Mucosa of gallbladder (tissue), 1 donor: ENCODE measurements at regions not wholly inside any gene's neighbourhood (a gene's known extent, or its start where the extent isn't known, plus 50 kb on each side); places are given as distances from the start of the nearest gene placed in this dataset.

Experiments used
- DNase-seq: peaks from one replicate; pipeline ENCODE4 v3.0.0-alpha.2; 2020; ENCODE audit warnings: low spot score
- donor health status: DM: no; HTN: no; CAD: no.

- no peak for DNase-seq
Observed at GRCh38 chr2:63780518-63781155, 61.1 kb upstream of the UGP2 start.

GRCh38 chr2:63784461-63784860 is 57.2 kb upstream of the UGP2 start:
- no peak for DNase-seq

- no peak for DNase-seq
Observed at GRCh38 chr2:63785096-63785495, 56.6 kb upstream of the UGP2 start.

- no peak for DNase-seq
Observed at GRCh38 chr2:63786471-63786870, 55.2 kb upstream of the UGP2 start.

GRCh38 chr2:63788071-63788470 is 53.6 kb upstream of the UGP2 start:
- no peak for DNase-seq

- no peak for DNase-seq
Observed at GRCh38 chr2:63789338-63790020, 52.2 kb upstream of the UGP2 start.

GRCh38 chr2:63790491-63790890 is 51.2 kb upstream of the UGP2 start:
- DNase-seq: no peak

GRCh38 chr2:63790906-63791305 is 50.8 kb upstream of the UGP2 start:
- no peak for DNase-seq

- DNase-seq: no peak
Observed at GRCh38 chr2:63791387-63791786, 50.3 kb upstream of the UGP2 start.
